HEK293 (cell line): ENCODE measurements at regions not wholly inside any gene's neighbourhood (a gene's known extent, or its start where the extent isn't known, plus 50 kb on each side); places are given as distances from the start of the nearest gene placed in this dataset.

ENCODE experiments used
- CTCF ChIP-seq: fragments of 450-650 bp; formaldehyde crosslinking; IDR thresholded peaks from 2 replicates; pipeline ENCODE4 v1.5.1; 2016; ENCODE audit warnings: missing biosample characterization, missing genetic modification characterization
- INSM2 ChIP-seq: fragments of 450-650 bp; formaldehyde crosslinking; IDR thresholded peaks from 2 replicates; pipeline ENCODE4 v1.5.1; 2016; ENCODE audit warnings: missing biosample characterization, missing genetic modification characterization
- REST ChIP-seq: fragments of 450-650 bp; formaldehyde crosslinking; IDR thresholded peaks from 2 replicates; pipeline ENCODE4 v1.5.1; 2016; ENCODE audit warnings: missing biosample characterization, missing genetic modification characterization
- ZBTB11 ChIP-seq: fragments of 450-650 bp; formaldehyde crosslinking; conservative IDR thresholded peaks from 2 replicates; pipeline ENCODE4 v1.5.1; 2016; ENCODE audit warnings: low read depth, missing biosample characterization, missing genetic modification characterization
- ZNF398 ChIP-seq: fragments of 450-650 bp; formaldehyde crosslinking; IDR thresholded peaks from 2 replicates; pipeline ENCODE4 v1.5.1; 2017; ENCODE audit warnings: missing biosample characterization, missing genetic modification characterization
- ZNF664 ChIP-seq: fragments of 450-650 bp; formaldehyde crosslinking; IDR thresholded peaks from 2 replicates; pipeline ENCODE4 v1.5.1; 2016; ENCODE audit warnings: missing biosample characterization, missing genetic modification characterization
- ZNF692 ChIP-seq: fragments of 450-650 bp; formaldehyde crosslinking; IDR thresholded peaks from 2 replicates; pipeline ENCODE4 v1.5.1; 2016; ENCODE audit warnings: missing biosample characterization, missing genetic modification characterization
- ZNF707 ChIP-seq: fragments of 450-650 bp; formaldehyde crosslinking; IDR thresholded peaks from 2 replicates; pipeline ENCODE4 v1.5.1; 2016; ENCODE audit warnings: missing biosample characterization, missing genetic modification characterization
- ZNF76 ChIP-seq: fragments of 450-650 bp; formaldehyde crosslinking; IDR thresholded peaks from 2 replicates; pipeline ENCODE4; 2016; ENCODE audit warnings: low read depth, missing biosample characterization, missing genetic modification characterization, borderline replicate concordance

GRCh38 chr4:62711575-62711974, 1511.4 kb downstream of the ADGRL3 start:
- TF ChIP-seq REST (tag by site-specific recombination) (no peak), CTCF (tag by site-specific recombination) (no peak), ZNF707 (tag by site-specific recombination) (no peak), ZNF692 (tag by site-specific recombination) (no peak), ZNF398 (tag by site-specific recombination) (no peak), INSM2 (tag by site-specific recombination) (no peak), ZNF76 (tag by site-specific recombination) (no peak), ZBTB11 (tag by site-specific recombination) (no peak), ZNF664 (tag by site-specific recombination) (no peak)
